NB4 (cell line): ENCODE measurements at regions not wholly inside any gene's neighbourhood (a gene's known extent, or its start where the extent isn't known, plus 50 kb on each side); places are given as distances from the start of the nearest gene placed in this dataset.

Experiments used
- DNase-seq: peaks from one replicate; pipeline ENCODE4 v3.0.0; 2010; ENCODE audit warnings: low read depth
- H3K4me3 ChIP-seq: one replicate; pipeline ENCODE4 v1.5.1; 2011; ENCODE audit warnings: mild to moderate bottlenecking, low read depth, low read length, moderate library complexity
- CTCF ChIP-seq: IDR thresholded peaks from one replicate; pipeline ENCODE4 v1.5.1; 2012; ENCODE audit warnings: low read depth, low read length
- MYC ChIP-seq: IDR thresholded peaks from 2 replicates; pipeline ENCODE4 v1.6.1; 2011; ENCODE audit warnings: low read depth, low read length
- POLR2A ChIP-seq: IDR thresholded peaks from 2 replicates; pipeline ENCODE4 v1.6.1; 2011; ENCODE audit warnings: mild to moderate bottlenecking; ENCODE audit not compliant: insufficient read length; ENCODE audit errors: extremely low read depth
- TF ChIP-seq, protein P1 (sequence below): IDR thresholded peaks from 2 replicates; pipeline ENCODE4 v1.6.1; 2011; ENCODE audit warnings: low read depth, low read length

- no peak for DNase-seq
- TF ChIP-seq MYC: no peak
- TF ChIP-seq POLR2A: no peak
- TF ChIP-seq CTCF: no peak
- TF ChIP-seq, protein P1, sequence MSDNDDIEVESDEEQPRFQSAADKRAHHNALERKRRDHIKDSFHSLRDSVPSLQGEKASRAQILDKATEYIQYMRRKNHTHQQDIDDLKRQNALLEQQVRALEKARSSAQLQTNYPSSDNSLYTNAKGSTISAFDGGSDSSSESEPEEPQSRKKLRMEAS: no peak
Observed at GRCh38 chr4:89463341-89463740, 155.7 kb upstream of the GPRIN3 start.

DNA sequence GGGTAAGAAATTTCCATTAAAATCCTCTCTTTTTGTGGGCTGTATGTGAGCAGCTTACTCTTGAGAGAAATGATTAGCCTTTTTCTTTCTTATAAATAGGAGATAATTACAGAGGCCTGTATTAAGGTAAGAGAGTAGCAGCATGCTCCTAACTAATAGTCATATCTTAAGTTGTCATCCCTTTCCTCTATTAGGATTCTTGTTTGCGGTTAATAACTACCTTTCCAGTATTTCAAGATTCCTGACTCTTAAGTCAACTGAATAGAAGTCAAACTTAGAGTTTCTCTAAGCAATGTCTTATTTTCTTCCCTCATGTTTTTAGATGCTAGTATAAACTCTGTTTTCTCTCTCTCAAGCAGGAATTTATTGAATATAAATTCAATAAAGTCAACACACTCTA lies 139.9 kb upstream of the GPRIN3 start:
- TF ChIP-seq, protein P1: no peak
- TF ChIP-seq MYC: no peak
- no peak for TF ChIP-seq POLR2A
- no peak for TF ChIP-seq CTCF
- DNase-seq: no peak

More at GRCh38 chr4:89463341-89463740, 155.7 kb upstream of the GPRIN3 start:
- H3K4me3 ChIP-seq: no peak overlapping the region

DNA sequence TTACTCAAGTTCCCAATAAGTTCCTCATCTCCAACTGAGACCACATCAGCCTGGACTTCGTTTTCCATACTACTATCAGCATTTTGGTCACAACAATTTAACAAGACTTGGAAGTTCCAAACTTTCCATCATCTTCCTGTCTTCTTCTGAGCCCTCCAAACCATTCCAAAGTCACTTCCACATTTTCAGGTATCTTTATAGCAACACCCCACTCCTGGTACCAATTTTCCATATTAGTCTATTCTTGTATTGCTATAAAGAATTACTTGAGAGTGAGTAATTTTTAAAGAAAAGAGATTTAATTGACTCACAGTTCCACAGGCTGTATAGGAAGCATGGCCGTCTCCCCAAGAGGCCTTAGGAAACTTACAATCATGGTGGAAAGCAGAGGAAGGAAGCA lies 138.6 kb upstream of the GPRIN3 start:
- DNase-seq: no peak
- TF ChIP-seq POLR2A (no peak), MYC (no peak), CTCF (no peak)
- TF ChIP-seq, protein P1: no peak
- no peak overlapping the region for H3K4me3 ChIP-seq

More for the DNA sequence above, 139.9 kb upstream of the GPRIN3 start:
- H3K4me3 ChIP-seq: no peak overlapping the region

DNA sequence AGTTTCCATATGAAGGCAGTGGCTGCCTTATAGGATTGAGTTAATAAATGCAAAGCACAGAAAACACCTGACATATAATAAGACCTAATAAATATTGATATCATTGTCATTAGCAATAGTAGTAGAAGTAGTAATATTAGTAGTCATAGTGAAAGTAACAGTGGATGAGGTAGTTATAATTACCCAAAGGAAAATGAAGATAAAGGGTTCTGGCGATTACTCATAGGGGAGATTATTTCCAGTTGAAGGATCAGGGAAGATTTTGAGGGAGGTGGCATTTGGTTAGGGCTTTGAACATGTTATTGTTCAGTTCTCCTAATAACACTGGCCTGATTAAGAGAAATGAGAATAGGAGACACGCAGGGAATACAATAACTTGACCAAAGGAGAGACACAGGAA lies 131.9 kb upstream of the GPRIN3 start:
- DNase-seq: no peak
- no peak for TF ChIP-seq CTCF
- TF ChIP-seq MYC: no peak
- TF ChIP-seq, protein P1: no peak
- no peak for TF ChIP-seq POLR2A
- no peak overlapping the region for H3K4me3 ChIP-seq

DNA sequence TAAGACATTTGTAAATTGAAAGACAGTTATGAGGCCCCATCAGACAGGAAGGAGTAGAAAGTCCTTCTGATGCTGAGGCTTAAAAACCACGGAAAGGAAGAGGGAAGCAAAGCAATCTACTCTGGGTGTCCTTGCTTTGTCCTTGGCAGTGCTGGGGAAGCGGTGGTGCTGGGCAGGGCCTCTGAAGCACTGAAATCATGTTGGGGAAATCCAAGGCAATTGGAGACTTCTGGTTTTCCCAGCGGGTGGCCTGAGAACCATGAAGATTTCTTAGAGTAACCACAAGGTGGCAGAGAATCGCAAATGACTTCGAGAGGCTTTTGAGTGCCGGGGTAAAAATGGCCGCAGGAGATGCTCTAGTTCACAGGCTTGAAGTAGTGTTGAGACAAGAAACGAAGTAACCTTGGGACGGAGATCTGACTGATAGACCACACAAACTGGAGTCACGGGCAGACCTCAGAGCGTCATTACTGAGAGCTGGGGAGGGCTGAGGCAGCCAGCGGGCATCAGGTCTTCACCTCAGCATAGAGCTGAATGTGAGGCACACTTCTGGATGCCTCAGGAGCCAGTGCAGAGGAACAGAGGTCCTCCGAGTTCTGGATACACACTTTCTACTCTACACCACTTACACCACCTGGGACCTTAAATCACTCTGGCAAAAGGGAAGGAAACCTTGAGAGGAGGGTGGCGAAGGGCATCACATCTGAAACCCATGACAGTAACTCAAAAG lies 130.7 kb upstream of the GPRIN3 start:
- peak; percentile 65 for DNase-seq
- H3K4me3 ChIP-seq: no peak overlapping the region
- no peak for TF ChIP-seq MYC
- TF ChIP-seq, protein P1: no peak
- TF ChIP-seq POLR2A: no peak
- TF ChIP-seq CTCF: peak; percentile 44
